Endometrial microvascular endothelial cells (primary cell): ENCODE measurements at regions not wholly inside any gene's neighbourhood (a gene's known extent, or its start where the extent isn't known, plus 50 kb on each side); places are given as distances from the start of the nearest gene placed in this dataset.

Source experiments
- in situ Hi-C: cut with HindIII; loops from 2 replicates; pipeline ENCODE4 v1.10.0; 2017; ENCODE audit warnings: low sequenced_read_pairs, low pct_unique_long_range_greater_than_20kb; ENCODE audit errors: inconsistent ontology term

- in situ Hi-C loops: no loop called here
Measured at GRCh38 chr13:70662231-70662940, 554.1 kb upstream of the KLHL1 start.

GRCh38 chr13:70644052-70644451 is 535.8 kb upstream of the KLHL1 start:
- in situ Hi-C loops: no loop called here

- in situ Hi-C loops: no loop called here
Measured at GRCh38 chr13:70634893-70635292, 526.6 kb upstream of the KLHL1 start.

GRCh38 chr13:70630247-70630646 is 522.0 kb upstream of the KLHL1 start:
- in situ Hi-C loops: no loop called here

GRCh38 chr13:70623239-70623638 is 515.0 kb upstream of the KLHL1 start:
- in situ Hi-C loops: no loop called here

- in situ Hi-C loops: no loop called here
Measured at GRCh38 chr13:70622796-70623195, 514.5 kb upstream of the KLHL1 start.

- in situ Hi-C loops: no loop called here
Measured at GRCh38 chr13:70619936-70620335, 511.7 kb upstream of the KLHL1 start.

GRCh38 chr13:70616847-70617246 is 508.6 kb upstream of the KLHL1 start:
- in situ Hi-C loops: no loop called here

GRCh38 chr13:70613295-70613694 is 505.0 kb upstream of the KLHL1 start:
- in situ Hi-C loops: no loop called here

GRCh38 chr13:70612881-70613280 is 504.6 kb upstream of the KLHL1 start:
- in situ Hi-C loops: no loop called here

GRCh38 chr13:70604448-70604847 is 496.2 kb upstream of the KLHL1 start:
- in situ Hi-C loops: no loop called here

GRCh38 chr13:70593716-70594115 is 485.5 kb upstream of the KLHL1 start:
- in situ Hi-C loops: no loop called here

- in situ Hi-C loops: no loop called here
Measured at GRCh38 chr13:70585109-70585508, 476.9 kb upstream of the KLHL1 start.

- in situ Hi-C loops: no loop called here
Measured at GRCh38 chr13:70580825-70581224, 472.6 kb upstream of the KLHL1 start.

- in situ Hi-C loops: no loop called here
Measured at GRCh38 chr13:70579941-70580340, 471.7 kb upstream of the KLHL1 start.

GRCh38 chr13:70571221-70571620 is 463.0 kb upstream of the KLHL1 start:
- in situ Hi-C loops: no loop called here

- in situ Hi-C loops: no loop called here
Measured at GRCh38 chr13:70568571-70568970, 460.3 kb upstream of the KLHL1 start.

- in situ Hi-C loops: no loop called here
Measured at GRCh38 chr13:70544706-70545105, 436.5 kb upstream of the KLHL1 start.

- in situ Hi-C loops: no loop called here
Measured at GRCh38 chr13:70541451-70541850, 433.2 kb upstream of the KLHL1 start.

- in situ Hi-C loops: no loop called here
Measured at GRCh38 chr13:70534466-70534865, 426.2 kb upstream of the KLHL1 start.

- in situ Hi-C loops: no loop called here
Measured at GRCh38 chr13:70529652-70530051, 421.4 kb upstream of the KLHL1 start.
